T follicular helper cell (primary cell): ENCODE measurements at regions not wholly inside any gene's neighbourhood (a gene's known extent, or its start where the extent isn't known, plus 50 kb on each side); places are given as distances from the start of the nearest gene placed in this dataset.

Experiments used
- DNase-seq: peaks from one replicate; pipeline ENCODE4 v3.0.0-alpha.2; 2020; ENCODE audit warnings: low read depth

DNA sequence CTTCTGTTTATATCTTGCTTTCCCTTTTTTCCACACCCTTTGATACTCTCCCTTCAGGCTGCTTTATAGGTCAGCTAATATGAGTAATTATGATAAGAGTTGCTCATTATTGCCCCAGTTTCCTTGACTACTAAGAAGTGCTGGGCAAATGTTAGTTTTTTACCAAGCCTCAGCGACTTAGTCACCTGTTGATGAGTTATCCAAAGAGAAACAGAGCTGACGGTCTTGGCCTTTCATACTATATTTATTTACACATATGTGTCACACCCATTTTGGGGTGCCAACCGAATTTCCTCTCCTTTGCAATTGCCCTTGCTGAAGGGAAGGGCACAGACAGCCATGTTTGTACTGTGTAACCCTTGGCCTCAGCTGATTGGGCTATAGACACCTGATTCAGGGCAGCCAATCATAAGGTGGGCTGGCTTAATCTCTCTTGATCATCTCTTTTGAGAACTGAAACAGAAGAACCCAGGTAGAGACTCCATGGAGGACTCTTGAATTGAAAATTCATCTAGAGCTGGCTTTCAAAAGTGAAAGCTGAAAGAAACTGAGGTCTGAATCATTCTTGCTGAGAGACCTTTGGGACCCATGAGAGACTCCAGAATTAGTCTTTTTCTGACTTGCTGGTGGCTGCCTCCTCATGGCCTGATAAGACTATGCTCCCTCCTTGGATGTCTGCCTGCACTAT lies 111.7 kb upstream of the RPS6KA3 start:
- no peak for DNase-seq

- no peak for DNase-seq
Measured at GRCh38 chrX:20374900-20375438, 108.3 kb upstream of the RPS6KA3 start.

DNA sequence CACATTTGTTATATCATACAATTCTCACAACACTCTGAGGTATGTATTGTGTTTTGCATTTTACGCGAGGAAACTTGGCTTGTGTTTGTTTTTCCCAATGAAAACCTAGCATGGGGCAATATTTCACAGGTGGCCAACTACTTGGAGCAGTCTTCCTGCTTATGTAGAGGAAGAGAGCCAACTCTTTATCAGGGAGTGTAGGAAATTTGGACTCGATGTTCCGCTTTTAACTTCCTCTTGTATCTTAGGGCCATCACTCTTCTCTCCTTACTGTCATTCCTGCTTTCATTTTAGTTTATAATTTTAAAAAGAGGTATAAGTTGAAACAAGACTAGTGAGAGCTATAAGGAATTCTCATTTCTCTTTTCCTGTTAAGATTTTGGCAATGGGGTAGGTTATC lies 107.7 kb upstream of the RPS6KA3 start:
- no peak for DNase-seq

GRCh38 chrX:20373063-20373462 lies 106.4 kb upstream of the RPS6KA3 start:
- no peak for DNase-seq

DNA sequence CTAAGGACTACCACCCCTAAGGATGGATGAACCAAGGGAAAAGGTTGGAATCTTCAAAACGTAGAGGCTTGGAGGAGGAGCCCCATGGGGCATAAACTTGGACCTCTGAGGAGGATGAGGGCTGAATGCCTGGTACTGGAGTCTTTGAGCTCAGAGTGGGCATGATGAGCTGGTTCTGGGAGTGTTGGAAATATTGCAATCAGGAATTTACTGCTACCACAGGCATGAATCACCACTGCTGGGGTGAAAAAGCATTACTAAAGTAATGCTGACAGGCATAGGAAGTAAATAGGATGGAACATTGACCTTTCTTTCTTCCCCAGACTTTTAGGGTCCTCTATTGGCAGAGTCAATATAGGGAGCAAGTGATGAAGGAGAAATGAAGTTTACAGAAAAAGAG lies 105.8 kb upstream of the RPS6KA3 start:
- DNase-seq, result no peak

GRCh38 chrX:20369468-20369867 lies 102.8 kb upstream of the RPS6KA3 start:
- no peak for DNase-seq

DNA sequence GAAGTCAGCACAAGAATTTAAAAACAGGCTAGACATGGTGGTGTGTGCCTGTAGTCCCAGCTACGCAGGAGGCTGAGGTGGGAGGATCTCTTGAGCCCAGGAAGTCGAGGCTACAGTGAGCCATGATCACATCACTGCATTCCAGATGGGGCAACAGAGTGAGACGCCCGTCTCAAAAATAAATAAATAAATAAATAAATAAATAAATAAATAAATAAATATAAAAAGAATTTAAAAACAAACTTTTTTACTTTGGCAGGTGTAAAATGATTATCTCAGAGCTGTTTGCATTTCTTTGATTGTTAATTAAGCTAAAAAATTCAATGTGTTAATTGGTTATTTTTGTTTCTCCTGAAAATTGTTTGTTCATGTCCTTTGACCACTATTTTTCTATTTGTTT lies 97.5 kb upstream of the RPS6KA3 start:
- no peak for DNase-seq

DNA sequence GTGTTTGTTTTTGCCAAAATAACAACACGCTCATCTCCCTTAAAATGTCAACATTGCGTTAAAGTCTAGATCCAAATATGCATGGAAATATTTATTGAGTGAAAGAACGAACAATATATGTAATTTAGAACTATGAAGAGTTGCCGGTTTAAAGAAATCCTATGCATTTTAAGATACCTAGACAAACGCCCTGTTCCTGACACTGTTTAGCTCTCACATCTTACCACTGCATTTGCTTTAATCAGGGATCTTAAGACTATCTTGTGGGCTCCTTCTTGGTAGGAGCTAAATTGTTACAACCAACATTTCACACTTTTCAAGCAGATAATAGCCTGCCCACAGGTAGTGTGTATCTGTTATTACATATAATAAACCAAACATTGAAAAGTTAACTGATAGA lies 96.6 kb upstream of the RPS6KA3 start:
- no peak for DNase-seq

GRCh38 chrX:20362268-20363267 lies 95.9 kb upstream of the RPS6KA3 start:
- DNase-seq, result no peak

- no peak for DNase-seq
Measured at GRCh38 chrX:20361890-20362262, 95.2 kb upstream of the RPS6KA3 start.

DNA sequence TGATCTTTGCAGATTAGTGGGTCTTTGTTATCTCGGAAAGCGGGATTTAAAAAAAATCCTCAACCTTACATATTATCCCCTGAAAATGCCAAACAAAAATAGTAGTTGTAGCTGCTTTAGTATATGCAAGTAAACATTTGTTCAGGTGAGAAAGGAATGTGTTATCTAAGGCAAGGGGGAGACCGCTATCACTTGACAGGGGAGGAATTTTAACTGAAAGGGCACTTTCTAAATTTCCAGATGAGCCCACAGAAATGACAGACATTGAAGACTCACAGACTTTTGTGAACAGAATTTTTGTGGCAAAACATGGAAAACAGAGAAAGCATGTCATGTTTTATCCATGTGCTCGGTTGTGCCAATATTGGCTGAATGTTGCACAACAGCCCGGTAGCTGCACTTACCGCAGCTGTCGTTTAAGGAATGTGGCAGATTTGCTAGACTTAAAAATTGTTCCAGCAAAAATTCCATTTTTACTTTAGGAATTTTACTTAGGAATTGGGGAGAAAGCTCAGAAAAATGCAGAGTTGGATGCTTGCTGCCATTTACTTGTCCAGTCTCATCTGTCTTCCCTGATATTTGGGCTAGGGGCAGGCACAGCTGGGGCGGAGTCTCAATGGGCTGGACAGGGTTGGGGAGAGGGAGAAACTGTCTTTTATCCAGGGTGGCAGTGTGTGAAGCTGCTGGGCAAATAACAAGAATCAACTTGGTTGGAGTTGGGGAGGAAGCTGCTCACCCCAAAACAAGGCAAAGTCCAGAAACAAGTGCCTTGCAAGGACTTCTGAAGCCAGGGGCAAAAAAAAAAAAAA lies 94.6 kb upstream of the RPS6KA3 start:
- no peak for DNase-seq

- no peak for DNase-seq
Measured at GRCh38 chrX:20355187-20355586, 88.5 kb upstream of the RPS6KA3 start.

GRCh38 chrX:20354505-20354904 lies 87.8 kb upstream of the RPS6KA3 start:
- no peak for DNase-seq

GRCh38 chrX:20352935-20353336 lies 86.2 kb upstream of the RPS6KA3 start:
- no peak for DNase-seq

GRCh38 chrX:20352504-20352903 lies 85.8 kb upstream of the RPS6KA3 start:
- DNase-seq, result no peak

DNA sequence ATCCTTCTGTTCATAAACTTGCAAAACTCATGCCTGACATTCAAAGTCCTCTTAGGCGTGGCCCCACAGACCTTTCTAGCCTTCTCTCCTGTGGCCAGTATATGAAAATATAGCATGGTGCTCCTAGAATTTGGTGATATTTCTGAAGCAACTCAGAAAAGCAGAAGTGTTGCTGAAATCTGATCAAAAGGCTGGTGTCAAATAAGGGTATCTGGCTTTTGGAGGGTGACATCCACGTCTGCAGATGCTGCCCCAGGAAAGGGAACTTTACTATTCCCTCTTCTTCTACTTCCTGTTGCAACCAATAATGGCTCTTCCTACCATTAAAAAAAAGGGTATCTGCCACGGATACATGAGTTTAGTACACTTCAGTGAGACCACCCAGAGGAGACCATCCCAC lies 83.9 kb upstream of the RPS6KA3 start:
- DNase-seq, result no peak

DNA sequence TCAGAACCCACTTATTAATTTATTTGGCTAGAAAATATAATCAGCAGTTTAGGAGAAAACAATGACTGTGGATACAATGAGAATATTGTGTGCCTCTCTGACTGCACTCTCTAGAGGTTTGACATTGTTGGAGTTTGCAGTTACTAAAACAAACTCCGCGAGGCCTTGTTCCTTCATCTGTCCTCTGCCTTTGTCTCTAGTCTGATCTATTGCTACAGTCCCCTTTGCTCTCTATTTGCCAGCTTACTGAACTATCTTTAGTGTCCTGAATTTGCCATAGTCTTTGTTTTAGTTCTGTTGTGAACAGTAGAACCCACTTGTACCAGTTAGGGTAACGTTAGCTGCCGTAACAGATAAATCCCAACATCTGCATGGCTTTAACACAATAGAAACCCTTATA lies 81.4 kb upstream of the RPS6KA3 start:
- no peak for DNase-seq

DNA sequence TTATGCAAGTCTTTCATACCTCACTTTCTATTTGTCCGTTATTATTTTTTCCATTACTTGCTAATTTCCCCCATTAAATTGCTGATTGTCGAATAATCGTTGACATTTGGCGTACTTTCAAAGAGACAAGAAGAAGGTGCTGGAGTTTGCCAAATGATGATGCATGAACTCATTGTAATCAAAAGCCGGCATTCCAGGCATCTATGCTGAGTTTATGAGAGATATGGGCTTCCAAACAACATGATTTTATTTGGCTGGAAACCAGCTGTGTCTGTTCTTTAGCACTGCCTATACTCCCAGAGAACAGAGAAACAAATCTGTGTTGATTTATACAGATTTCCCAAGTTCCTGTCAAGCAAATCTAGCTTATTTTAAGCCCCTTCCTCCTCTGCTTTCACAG lies 80.8 kb upstream of the RPS6KA3 start:
- no peak for DNase-seq

DNA sequence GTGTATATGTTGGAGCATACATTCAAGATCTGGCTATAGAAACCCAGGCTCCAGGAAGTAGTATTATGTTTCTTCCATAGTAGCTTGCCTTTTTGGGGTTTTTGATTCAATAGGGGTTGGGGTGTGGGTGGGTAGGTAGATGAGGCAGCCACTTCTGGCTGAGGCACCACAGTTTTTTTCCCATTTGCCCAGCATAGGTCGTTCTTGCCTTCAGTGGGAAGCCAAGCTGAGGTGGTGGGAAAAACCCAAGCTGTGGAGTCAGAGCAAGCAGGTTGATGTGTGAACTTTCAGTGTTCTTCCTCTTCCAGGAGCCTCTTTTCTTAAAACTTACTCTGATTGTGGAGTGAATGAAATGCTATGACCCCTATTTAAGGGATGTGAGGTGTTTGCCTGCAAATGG lies 67.0 kb upstream of the RPS6KA3 start:
- no peak for DNase-seq

DNA sequence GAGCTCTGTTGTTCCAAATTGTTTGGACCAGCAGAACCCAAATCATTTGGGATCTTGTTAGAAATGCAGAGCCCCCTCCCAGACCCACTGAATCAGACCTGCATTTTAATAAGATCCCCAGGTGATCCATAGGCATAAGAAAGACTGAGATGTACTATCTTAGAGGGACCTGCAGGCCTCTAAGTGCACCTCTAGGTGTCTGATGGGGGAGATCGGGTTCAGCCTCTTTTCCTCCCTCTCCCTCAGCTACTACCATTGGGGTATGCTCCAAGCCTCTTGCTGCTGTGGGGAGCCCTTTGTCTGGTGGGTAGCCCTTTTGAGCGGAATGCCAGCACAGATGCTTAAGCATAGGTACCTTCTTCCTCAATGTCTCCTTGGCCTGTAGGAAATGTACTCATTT lies 63.8 kb upstream of the RPS6KA3 start:
- DNase-seq, result no peak

- DNase-seq, result no peak
Measured at GRCh38 chrX:20329435-20329834, 62.7 kb upstream of the RPS6KA3 start.

DNA sequence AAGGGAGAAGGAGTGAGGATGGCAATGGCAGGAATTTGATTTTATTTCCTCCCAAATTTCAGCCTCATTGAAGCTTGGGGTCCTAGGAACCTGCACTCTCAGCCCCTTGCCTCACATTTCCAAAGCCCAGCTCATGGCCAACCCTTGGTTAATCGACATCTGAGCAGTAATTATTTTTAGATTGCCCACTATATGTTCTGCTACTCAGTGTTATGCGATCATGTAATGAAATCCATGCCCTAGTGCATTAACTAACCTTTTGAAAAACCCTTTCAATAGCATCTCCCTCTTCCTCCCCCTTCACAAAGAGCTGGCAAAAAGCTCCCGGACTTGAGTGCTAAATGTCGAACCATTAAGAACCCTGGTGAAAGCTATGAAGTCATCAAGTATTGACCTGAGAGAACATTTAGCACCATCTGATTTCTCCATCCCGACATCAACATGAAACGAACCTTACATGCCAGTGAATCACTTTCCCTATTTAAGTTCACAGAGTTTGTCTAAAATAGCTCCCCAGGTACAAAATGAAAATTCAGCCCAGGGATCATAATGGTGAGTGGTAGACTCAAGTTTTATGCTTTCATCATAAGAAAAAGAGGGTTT lies 59.2 kb upstream of the RPS6KA3 start:
- no peak for DNase-seq
